Endothelial cell of umbilical vein (primary cell): ENCODE measurements at regions not wholly inside any gene's neighbourhood (a gene's known extent, or its start where the extent isn't known, plus 50 kb on each side); places are given as distances from the start of the nearest gene placed in this dataset.

ENCODE experiments used
- BruUV-seq: library from RNA; stranded (reverse); fragments of 400-500 nt; replicated peaks from 2 replicates; lab custom pipeline; 2021; lab: Mats Ljungman, UMichigan
- CTCF ChIA-PET: fragments of 300-600, 350-600 bp; sonication (Branson Sonifier 250); formaldehyde crosslinking; loops from one replicate; lab custom pipeline; 2021; ENCODE audit warnings: antibody characterized with exemption, inconsistent platforms; lab: Charles Lee
- POLR2A ChIA-PET: fragments of 300-600, 350-600 bp; sonication (Branson Sonifier 250); formaldehyde crosslinking; loops from one replicate; lab custom pipeline; 2021; ENCODE audit warnings: antibody characterized with exemption, inconsistent platforms; lab: Charles Lee
- DNase-seq: peaks from one replicate; pipeline ENCODE4 v3.0.0-alpha.2; 2011; ENCODE audit warnings: low read depth, low spot score
- FAIRE-seq: peaks from 2 replicates; lab custom pipeline; 2011; peaks lifted over from hg19 to GRCh38; lab: Jason Lieb, UNC
- H2AFZ ChIP-seq: 2 replicates; pipeline ENCODE4 v1.6.0; 2012; ENCODE audit warnings: low read depth, low read length, control low read depth, inconsistent platforms
- H3K27ac ChIP-seq: 2 replicates; pipeline ENCODE4 v1.5.1; 2011; ENCODE audit warnings: low read depth, mild to moderate bottlenecking, control low read depth, low read length, moderate library complexity; ENCODE audit not compliant: insufficient read depth
- H3K27me3 ChIP-seq, 2 experiments: 2 replicates each; pipeline versions ENCODE4 v1.6.0 to v1.6.1; 2011; ENCODE audit warnings: low read length in 2 of 2, mixed read lengths in 1 of 2; ENCODE audit not compliant: control insufficient read depth in 2 of 2, insufficient read depth in 2 of 2
- H3K36me3 ChIP-seq, 2 experiments: 2 replicates in 1 of 2; 3 replicates in 1 of 2; pipeline ENCODE4 v1.5.1; 2011; ENCODE audit warnings: low read length in 2 of 2, mild to moderate bottlenecking in 1 of 2, moderate library complexity in 1 of 2; ENCODE audit not compliant: control insufficient read depth in 2 of 2, insufficient read depth in 2 of 2; ENCODE audit errors: extremely low read depth in 1 of 2
- H3K4me1 ChIP-seq: 3 replicates; pipeline ENCODE4 v1.5.1; 2011; ENCODE audit warnings: mild to moderate bottlenecking, low read length; ENCODE audit not compliant: control insufficient read depth, insufficient read depth; ENCODE audit errors: extremely low read depth
- H3K4me2 ChIP-seq: 2 replicates; pipeline ENCODE4 v1.6.1; 2011; ENCODE audit warnings: low read length, control low read depth, mixed read lengths; ENCODE audit not compliant: insufficient read depth
- H3K4me3 ChIP-seq, 3 experiments: fragments of 200-600 bp in 1 of 3; sonication (generic), shearing (Covaris generic) in 1 of 3; replicated peaks in 1 of 3; 2 replicates each; pipeline ENCODE4 v1.5.1; 2011 to 2016; ENCODE audit warnings: control low read depth in 3 of 3, low read length in 3 of 3, mild to moderate bottlenecking in 2 of 3, inconsistent platforms in 1 of 3, low read depth in 1 of 3, moderate library complexity in 1 of 3; ENCODE audit not compliant: insufficient read depth in 1 of 3
- H3K79me2 ChIP-seq: 2 replicates; pipeline ENCODE4 v1.6.0; 2012; ENCODE audit warnings: low read length, inconsistent platforms; ENCODE audit not compliant: control insufficient read depth, insufficient read depth
- H3K9ac ChIP-seq: replicated peaks from 2 replicates; pipeline ENCODE3; 2011; ENCODE audit warnings: low read length, control low read depth; ENCODE audit not compliant: insufficient read depth; ENCODE audit errors: extremely low read depth
- H3K9me1 ChIP-seq: replicated peaks from 3 replicates; pipeline ENCODE4 v1.6.0; 2011; ENCODE audit warnings: mild to moderate bottlenecking, low read length; ENCODE audit not compliant: control insufficient read depth, insufficient read depth; ENCODE audit errors: extremely low read depth
- H3K9me3 ChIP-seq: replicated peaks from 2 replicates; pipeline ENCODE4 v1.5.1; 2012; ENCODE audit warnings: low read length, inconsistent platforms; ENCODE audit not compliant: control insufficient read depth, insufficient read depth
- H4K20me1 ChIP-seq: replicated peaks from 2 replicates; pipeline ENCODE3; 2011; ENCODE audit warnings: mild to moderate bottlenecking, low read length; ENCODE audit not compliant: control insufficient read depth, insufficient read depth; ENCODE audit errors: extremely low read depth
- CTCF ChIP-seq, 2 donors: IDR thresholded peaks; 1 replicate in 1 of 2; 2 replicates in 1 of 2; pipeline ENCODE4 v1.5.1; 2011; ENCODE audit warnings: low read length in 2 of 2, mild to moderate bottlenecking in 2 of 2, moderate library complexity in 2 of 2, control low read depth in 1 of 2, inconsistent platforms in 1 of 2, low read depth in 1 of 2; ENCODE audit not compliant: insufficient read depth in 1 of 2; ENCODE audit errors: extremely low read depth in 1 of 2
- EZH2 ChIP-seq: IDR thresholded peaks from 2 replicates; pipeline ENCODE4 v1.6.1; 2012; ENCODE audit warnings: borderline replicate concordance, low read depth, mild to moderate bottlenecking, moderate library complexity, low read length, inconsistent platforms; ENCODE audit not compliant: severe bottlenecking
- FOS ChIP-seq: IDR thresholded peaks from 2 replicates; pipeline ENCODE4 v1.6.1; 2011; ENCODE audit warnings: mild to moderate bottlenecking, low read length, moderate library complexity, borderline replicate concordance; ENCODE audit not compliant: insufficient read depth
- GATA2 ChIP-seq: IDR thresholded peaks from 2 replicates; pipeline ENCODE4 v1.7.0; 2011; ENCODE audit warnings: low read depth, mild to moderate bottlenecking, moderate library complexity, mixed read lengths, low read length; ENCODE audit not compliant: insufficient read length, insufficient read depth
- JUN ChIP-seq: IDR thresholded peaks from 2 replicates; pipeline ENCODE4 v1.6.1; 2011; ENCODE audit warnings: borderline replicate concordance, low read depth; ENCODE audit not compliant: insufficient read length, insufficient read depth
- MYC ChIP-seq: IDR thresholded peaks from one replicate; pipeline ENCODE4 v1.6.1; 2011; ENCODE audit warnings: mild to moderate bottlenecking, low read depth, low read length
- POLR2A ChIP-seq: IDR thresholded peaks from 2 replicates; pipeline ENCODE4 v1.6.1; 2012; ENCODE audit warnings: low read depth, mild to moderate bottlenecking, control low read depth, low read length
- POLR2AphosphoS5 ChIP-seq: IDR thresholded peaks from 2 replicates; pipeline ENCODE4 v1.6.1; 2012; ENCODE audit warnings: low read depth, mild to moderate bottlenecking, control low read depth, low read length, moderate library complexity; ENCODE audit not compliant: insufficient read depth
- dilution Hi-C: fragments of 300-500 bp; cut with MboI; formaldehyde crosslinking; loops from one replicate; pipeline ENCODE4 v1.15.0; 2019; ENCODE audit warnings: low sequenced_read_pairs; ENCODE audit not compliant: extremely low pct_ligation_motif_present
- intact Hi-C: fragments of 100-400 bp; cut with micrococcal nuclease; formaldehyde crosslinking; loops from one replicate; pipeline ENCODE4 v1.10.0; 2022
- TF ChIP-seq, protein P1 (sequence below): IDR thresholded peaks from 2 replicates; pipeline ENCODE4 v1.6.1; 2011; ENCODE audit not compliant: insufficient read depth, insufficient read length

DNA sequence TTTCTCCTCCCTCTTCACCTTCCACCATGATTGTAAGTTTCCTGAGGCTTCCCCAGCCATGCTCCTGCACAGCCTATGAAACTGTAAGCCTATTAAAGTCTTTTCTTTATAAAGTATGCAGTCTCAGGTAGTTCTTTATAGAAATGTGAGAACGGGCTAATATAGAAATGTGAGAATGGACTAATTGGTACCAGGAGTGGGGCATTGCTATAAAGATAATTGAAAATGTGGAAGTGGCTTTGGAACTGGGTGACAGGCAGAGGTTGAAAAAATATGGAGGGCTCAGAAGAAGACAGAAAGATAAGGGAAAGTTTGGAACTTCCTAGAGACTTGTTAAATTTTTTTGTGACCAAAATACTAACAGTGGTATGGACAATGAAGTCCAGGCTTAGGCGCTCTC, 959.3 kb downstream of the SH3BGRL start:
- FAIRE-seq, result no peak
- BruUV-seq, result no TSS peak
- CTCF ChIA-PET, result no interaction called here

More for the DNA sequence above, 959.3 kb downstream of the SH3BGRL start:
- Histone ChIP-seq H3K4me3 (no peak overlapping the region), H3K36me3 (no peaks in the 10 kb centered on the region), H3K4me1 (no peaks in the 10 kb centered on the region), H4K20me1 (no peaks in the 10 kb centered on the region), H3K79me2 (no peaks in the 10 kb centered on the region), H3K27ac (no peak overlapping the region), H3K9ac (no peak overlapping the region), H2AFZ (no peak overlapping the region), H3K27me3 (no peaks in the 10 kb centered on the region), H3K9me3 (peaks cover 2% of the 10 kb centered on the region), H3K4me2 (no peak overlapping the region), H3K9me1 (no peaks in the 10 kb centered on the region)
- intact Hi-C loops (no loop called here), dilution Hi-C loops (no loop called here)
- POLR2A ChIA-PET, result no interaction called here
- no peak for DNase-seq
- no peak for TF ChIP-seq CTCF (IDR thresholded peaks at IDR 0.05; ENCODE audit: extremely low read depth in 1 of 2, insufficient read depth in 1 of 2, low read depth in 1 of 2, low read length in 2 of 2)
- TF ChIP-seq GATA2, result no peak
- TF ChIP-seq, protein P1, sequence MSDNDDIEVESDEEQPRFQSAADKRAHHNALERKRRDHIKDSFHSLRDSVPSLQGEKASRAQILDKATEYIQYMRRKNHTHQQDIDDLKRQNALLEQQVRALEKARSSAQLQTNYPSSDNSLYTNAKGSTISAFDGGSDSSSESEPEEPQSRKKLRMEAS, result no peak
- no peak for TF ChIP-seq POLR2AphosphoS5
- no peak for TF ChIP-seq MYC
- no peak for TF ChIP-seq EZH2
- no peak for TF ChIP-seq POLR2A
- TF ChIP-seq JUN, result no peak
- no peak for TF ChIP-seq FOS
